ENCODE measurements at regions not wholly inside any gene's neighbourhood (a gene's known extent, or its start where the extent isn't known, plus 50 kb on each side); places are given as distances from the start of the nearest gene placed in this dataset.
"Not testable (repeated sequence)": the region's sequence is repeated elsewhere in the genome, so short reads cannot be mapped to it uniquely, and the experiment has no call there.

- Mint-ChIP-seq H3K4me1 (no peaks in the 10 kb centered on the region), H3K9me3 (peaks cover 5% of the 10 kb centered on the region), H3K36me3 (ENCODE audit: low read depth) (no peaks in the 10 kb centered on the region), H3K27ac (no peak overlapping the region), H3K27me3 (no peaks in the 10 kb centered on the region), H3K4me3 (no peak overlapping the region)
- DNase-seq (no peak), ATAC-seq (ENCODE audit: low read depth) (no peak)
- ChIA-PET CTCF (no interaction called here), POLR2A (no interaction called here)
- no peak for TF ChIP-seq CTCF (IDR thresholded peaks at IDR 0.05)
- intact Hi-C loops (cut with micrococcal nuclease), result no loop called here
These were observed 862.7 kb downstream of the DTWD2 start for GRCh38 chr5:118125687-118126086.

DNA sequence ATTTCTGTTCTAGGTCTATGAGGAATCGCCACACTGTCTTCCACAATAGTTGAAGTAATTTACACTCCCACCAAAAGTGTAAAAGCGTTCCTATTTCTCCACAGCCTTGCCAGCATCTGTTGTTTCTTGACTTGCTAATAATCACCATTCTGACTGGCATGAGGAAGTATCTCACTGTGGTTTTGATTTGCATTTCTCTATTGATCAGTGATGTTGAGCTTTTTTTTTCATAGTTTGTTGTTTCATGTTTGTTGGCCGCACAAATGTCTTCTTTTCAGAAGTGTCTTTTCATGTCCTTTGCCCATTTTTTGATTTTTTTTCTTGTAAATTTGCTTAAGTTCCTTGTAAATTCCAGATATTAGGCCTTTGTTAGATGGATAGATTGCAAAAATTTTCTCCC is 867.1 kb downstream of the DTWD2 start:
- DNase-seq (no peak), ATAC-seq (ENCODE audit: low read depth) (no peak)
- intact Hi-C loops (cut with micrococcal nuclease), result no loop called here
- Mint-ChIP-seq H3K36me3 (ENCODE audit: low read depth) (no peaks in the 10 kb centered on the region), H3K27me3 (no peaks in the 10 kb centered on the region), H3K4me3 (no peak overlapping the region), H3K9me3 (peaks cover 5% of the 10 kb centered on the region), H3K27ac (no peak overlapping the region), H3K4me1 (no peaks in the 10 kb centered on the region)
- TF ChIP-seq CTCF (IDR thresholded peaks at IDR 0.05), result no peak
- POLR2A ChIA-PET, result no interaction called here
- CTCF ChIA-PET, result no interaction called here

GRCh38 chr5:118115791-118116190 is 872.6 kb downstream of the DTWD2 start:
- no peak for TF ChIP-seq CTCF (IDR thresholded peaks at IDR 0.05)
- Mint-ChIP-seq H3K4me3 (no peak overlapping the region), H3K27me3 (no peaks in the 10 kb centered on the region), H3K27ac (no peak overlapping the region), H3K4me1 (no peaks in the 10 kb centered on the region), H3K9me3 (peaks cover 2% of the 10 kb centered on the region), H3K36me3 (ENCODE audit: low read depth) (no peaks in the 10 kb centered on the region)
- intact Hi-C loops (cut with micrococcal nuclease), result no loop called here
- ChIA-PET POLR2A (no interaction called here), CTCF (no interaction called here)
- no peak for DNase-seq
- no peak for ATAC-seq (ENCODE audit: low read depth)

GRCh38 chr5:118111956-118112355 is 876.4 kb downstream of the DTWD2 start:
- no peaks in the 10 kb centered on the region for H3K36me3 Mint-ChIP-seq (ENCODE audit: low read depth)

GRCh38 chr5:118107246-118107645 is 881.1 kb downstream of the DTWD2 start:
- H3K27ac Mint-ChIP-seq; H3K9me3 Mint-ChIP-seq; H3K4me3 Mint-ChIP-seq; CTCF ChIA-PET; ATAC-seq (ENCODE audit: low read depth); DNase-seq; H3K36me3 Mint-ChIP-seq (ENCODE audit: low read depth); intact Hi-C loops (cut with micrococcal nuclease); H3K27me3 Mint-ChIP-seq; POLR2A ChIA-PET; H3K4me1 Mint-ChIP-seq: not testable (repeated sequence)

More at GRCh38 chr5:118111956-118112355, 876.4 kb downstream of the DTWD2 start:
- CTCF ChIA-PET, result no interaction called here
- no peak overlapping the region for H3K4me3 Mint-ChIP-seq
- H3K27me3 Mint-ChIP-seq, result no peaks in the 10 kb centered on the region
- intact Hi-C loops (cut with micrococcal nuclease), result no loop called here
- POLR2A ChIA-PET, result no interaction called here
- ATAC-seq (ENCODE audit: low read depth) (no peak), DNase-seq (no peak)
- no peak for TF ChIP-seq CTCF (IDR thresholded peaks at IDR 0.05)
- peaks cover 3% of the 10 kb centered on the region for H3K9me3 Mint-ChIP-seq
- no peak overlapping the region for H3K27ac Mint-ChIP-seq
- no peaks in the 10 kb centered on the region for H3K4me1 Mint-ChIP-seq

DNA sequence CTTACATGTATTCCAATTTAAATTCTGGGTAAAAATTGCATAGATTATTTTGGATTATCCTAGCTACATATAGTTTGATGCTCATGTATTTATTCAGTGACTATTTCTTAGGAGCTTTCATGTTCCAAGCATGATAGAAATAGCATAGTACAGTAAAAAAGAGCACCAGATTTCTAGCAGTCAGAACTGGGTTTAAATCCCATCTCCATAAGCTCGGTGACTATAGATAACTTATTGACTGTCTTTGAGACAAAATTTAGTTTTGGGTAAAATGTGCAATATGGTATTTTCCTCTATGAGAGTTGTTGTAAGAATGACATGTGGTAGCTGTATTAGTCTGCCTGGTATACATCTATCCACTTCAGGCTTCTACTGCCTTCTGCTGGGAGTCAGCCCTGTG is 889.6 kb downstream of the DTWD2 start:
- TF ChIP-seq CTCF (IDR thresholded peaks at IDR 0.05), result no peak
- DNase-seq, result no peak
- H3K36me3 Mint-ChIP-seq (ENCODE audit: low read depth), result no peaks in the 10 kb centered on the region
- ATAC-seq (ENCODE audit: low read depth), result no peak
- no peaks in the 10 kb centered on the region for H3K9me3 Mint-ChIP-seq
- no peak overlapping the region for H3K4me3 Mint-ChIP-seq
- intact Hi-C loops (cut with micrococcal nuclease), result no loop called here
- no peak overlapping the region for H3K27ac Mint-ChIP-seq
- no peaks in the 10 kb centered on the region for H3K27me3 Mint-ChIP-seq
- no peaks in the 10 kb centered on the region for H3K4me1 Mint-ChIP-seq
- POLR2A ChIA-PET, result no interaction called here
- CTCF ChIA-PET, result no interaction called here

All from activated B cell treated with CpG ODN at 0.5 μM for 24 hours (primary cell).